Omental fat pad (tissue), 3 donors: ENCODE measurements at regions not wholly inside any gene's neighbourhood (a gene's known extent, or its start where the extent isn't known, plus 50 kb on each side); places are given as distances from the start of the nearest gene placed in this dataset.
A peak's percentile ranks its signal among the peaks of the same experiment; 100 is the strongest.

ENCODE experiments used
- ATAC-seq: fragments of 150-250 bp; one replicate; pipeline ENCODE4 v1.9.1; 2016; ENCODE audit warnings: mild to moderate bottlenecking, moderate library complexity; ENCODE audit not compliant: low FRiP score
- DNase-seq: peaks from one replicate; pipeline ENCODE4 v3.0.0-alpha.2; 2019; ENCODE audit warnings: low spot score
- TF ChIP-seq, protein P1 (sequence below), 3 donors: fragments of 450-650 bp; IDR thresholded peaks; one replicate each; pipeline ENCODE4 v1.5.1; 2016 to 2017; ENCODE audit warnings: antibody characterized with exemption in 3 of 3, mild to moderate bottlenecking in 3 of 3, moderate library complexity in 2 of 3

DNA sequence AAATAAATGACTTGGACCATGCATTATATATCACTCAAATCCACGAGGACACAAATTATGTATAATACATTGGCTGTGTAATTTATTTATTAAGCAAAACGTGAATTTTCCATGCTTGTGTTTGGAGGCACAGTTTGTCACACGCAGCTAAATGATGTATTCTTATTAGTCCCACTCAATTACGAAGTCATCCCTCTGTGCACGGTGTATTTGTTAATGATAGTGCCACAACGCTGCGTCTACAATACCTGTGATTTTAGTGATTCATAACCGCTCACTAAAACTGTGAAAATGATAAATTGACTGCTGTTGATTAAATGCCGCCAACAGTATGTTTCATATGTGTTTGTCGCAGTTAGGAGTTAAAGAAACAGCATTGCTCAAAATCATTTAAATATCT, 358.3 kb downstream of the ZNF516 start:
- no peak for ATAC-seq
- DNase-seq = no peak
- TF ChIP-seq, protein P1, sequence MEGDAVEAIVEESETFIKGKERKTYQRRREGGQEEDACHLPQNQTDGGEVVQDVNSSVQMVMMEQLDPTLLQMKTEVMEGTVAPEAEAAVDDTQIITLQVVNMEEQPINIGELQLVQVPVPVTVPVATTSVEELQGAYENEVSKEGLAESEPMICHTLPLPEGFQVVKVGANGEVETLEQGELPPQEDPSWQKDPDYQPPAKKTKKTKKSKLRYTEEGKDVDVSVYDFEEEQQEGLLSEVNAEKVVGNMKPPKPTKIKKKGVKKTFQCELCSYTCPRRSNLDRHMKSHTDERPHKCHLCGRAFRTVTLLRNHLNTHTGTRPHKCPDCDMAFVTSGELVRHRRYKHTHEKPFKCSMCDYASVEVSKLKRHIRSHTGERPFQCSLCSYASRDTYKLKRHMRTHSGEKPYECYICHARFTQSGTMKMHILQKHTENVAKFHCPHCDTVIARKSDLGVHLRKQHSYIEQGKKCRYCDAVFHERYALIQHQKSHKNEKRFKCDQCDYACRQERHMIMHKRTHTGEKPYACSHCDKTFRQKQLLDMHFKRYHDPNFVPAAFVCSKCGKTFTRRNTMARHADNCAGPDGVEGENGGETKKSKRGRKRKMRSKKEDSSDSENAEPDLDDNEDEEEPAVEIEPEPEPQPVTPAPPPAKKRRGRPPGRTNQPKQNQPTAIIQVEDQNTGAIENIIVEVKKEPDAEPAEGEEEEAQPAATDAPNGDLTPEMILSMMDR (IDR thresholded peaks at IDR 0.05) = no peak

DNA sequence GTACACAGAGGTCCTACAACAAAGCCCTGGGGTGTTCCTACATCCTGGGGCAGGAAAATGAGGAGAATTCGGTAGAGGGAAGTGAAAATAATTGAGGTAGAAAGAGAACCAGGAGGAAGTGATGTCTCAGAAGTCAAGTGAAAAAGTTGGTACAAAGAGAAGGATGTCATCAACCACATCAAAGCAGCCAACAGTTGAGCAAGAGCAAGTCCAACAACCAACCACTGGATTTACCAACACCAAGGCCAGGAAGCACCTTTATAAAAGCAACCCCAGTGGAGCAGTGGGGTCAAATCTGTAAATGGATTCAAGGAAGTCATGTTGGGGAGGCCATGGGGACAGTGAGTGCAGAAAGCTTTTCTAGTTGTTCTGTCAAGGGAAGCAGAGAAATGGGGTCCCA, 360.4 kb downstream of the ZNF516 start:
- TF ChIP-seq, protein P1 (IDR thresholded peaks at IDR 0.05) = no peak
- ATAC-seq (no peak), DNase-seq (no peak)

DNA sequence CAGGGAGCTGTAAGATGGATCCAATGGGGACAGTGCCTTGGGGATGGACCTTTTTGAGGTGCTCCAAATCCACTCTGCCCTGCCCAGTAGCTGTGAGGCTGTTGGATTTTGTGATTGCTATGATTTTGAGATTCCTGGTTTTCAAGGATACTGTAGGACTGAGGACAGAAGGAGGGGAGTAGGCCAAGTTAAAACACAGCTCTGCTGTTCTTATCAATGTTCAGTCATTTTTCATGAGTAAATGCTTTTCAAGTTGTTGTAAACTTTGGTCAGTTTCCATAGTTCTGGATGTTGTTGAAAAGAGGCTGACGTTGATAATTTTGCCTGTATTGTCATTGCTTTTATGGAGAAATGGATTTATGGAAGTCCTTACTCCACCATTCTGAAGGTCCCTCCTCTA, 361.2 kb downstream of the ZNF516 start:
- TF ChIP-seq, protein P1 (IDR thresholded peaks at IDR 0.05) = no peak
- no peak for DNase-seq
- no peak for ATAC-seq

DNA sequence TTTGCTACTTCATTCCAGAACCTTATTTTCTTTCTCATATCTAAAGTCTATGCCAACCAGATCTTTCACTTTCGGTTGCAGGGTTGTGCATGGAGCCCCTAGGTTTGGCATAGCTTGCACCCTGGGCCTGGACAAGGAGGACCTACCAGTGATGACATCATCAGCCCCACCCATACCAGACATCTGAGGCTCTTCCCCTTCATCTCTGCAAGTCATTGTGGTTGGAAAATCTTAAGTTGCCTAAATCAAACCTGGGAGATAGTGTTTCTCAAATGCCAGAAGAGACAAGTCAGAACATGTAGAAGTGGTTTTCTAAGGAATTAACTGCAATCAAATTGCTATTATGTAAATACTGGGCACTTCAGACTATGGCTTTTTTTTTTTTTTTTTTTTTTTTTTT, 363.3 kb downstream of the ZNF516 start:
- no peak for ATAC-seq
- DNase-seq = no peak
- TF ChIP-seq, protein P1 (IDR thresholded peaks at IDR 0.05) = no peak

DNA sequence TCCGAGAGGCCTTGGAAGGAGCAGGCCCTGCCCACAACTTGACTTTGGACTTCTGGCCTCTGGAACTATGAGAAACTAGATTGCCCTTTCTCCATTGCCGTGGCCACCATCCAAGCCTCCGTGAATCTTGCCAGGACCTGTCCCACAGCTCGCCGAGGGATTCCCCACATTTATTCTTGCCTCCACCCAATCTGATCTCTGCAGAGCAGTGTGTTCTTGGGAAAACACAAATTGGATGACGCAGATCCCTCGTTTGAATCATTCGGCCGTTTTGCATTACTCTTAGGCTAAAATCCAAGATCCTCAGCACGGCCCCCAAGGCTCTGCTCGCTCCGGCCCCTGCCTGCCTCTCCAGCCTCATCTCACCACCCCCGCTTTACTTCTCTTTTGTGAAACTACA, 364.2 kb downstream of the ZNF516 start:
- TF ChIP-seq, protein P1 (IDR thresholded peaks at IDR 0.05) = no peak
- peak; percentile 26 for ATAC-seq

DNA sequence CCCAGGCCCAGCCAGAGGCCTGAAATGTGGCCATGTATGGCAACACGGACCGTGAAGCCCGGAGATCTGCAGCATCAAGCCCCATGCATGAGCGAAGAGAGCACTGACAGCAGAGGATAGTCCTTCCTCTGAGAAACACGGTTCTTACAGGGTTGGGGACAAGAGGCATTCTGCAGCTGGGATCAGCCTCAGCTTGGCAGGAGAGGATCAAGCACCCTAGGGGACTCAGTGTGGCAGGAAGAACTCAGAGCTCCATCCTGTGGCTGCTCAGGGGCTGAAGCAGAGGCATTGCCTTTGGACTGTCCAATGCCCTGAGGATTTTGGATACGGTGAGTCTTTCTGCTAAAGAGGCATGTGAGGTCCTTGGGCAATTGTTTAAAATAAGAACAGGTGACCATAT, 368.7 kb downstream of the ZNF516 start:
- no peak for DNase-seq
- TF ChIP-seq, protein P1 (IDR thresholded peaks at IDR 0.05) = no peak
- ATAC-seq = no peak

More for the DNA sequence above, 364.2 kb downstream of the ZNF516 start:
- no peak for DNase-seq

DNA sequence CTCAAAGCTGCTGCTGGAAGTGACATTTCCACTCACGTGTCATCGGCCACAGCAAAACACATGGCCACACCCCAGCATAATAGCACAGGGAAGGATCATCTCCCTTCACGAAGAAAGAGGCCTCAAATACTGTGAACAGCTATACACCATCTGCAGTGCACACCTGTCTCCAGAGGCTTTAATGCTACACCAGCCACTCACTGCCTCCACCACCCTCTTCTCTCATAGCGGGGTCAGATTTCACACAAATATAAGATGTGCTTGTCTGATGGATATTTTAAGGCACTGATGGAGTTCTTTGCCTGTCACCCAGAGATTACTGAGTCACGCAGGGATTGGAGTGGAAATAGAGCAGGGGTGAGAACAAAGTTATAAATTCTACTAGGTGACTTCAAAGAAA, 374.0 kb downstream of the ZNF516 start:
- DNase-seq (no peak), ATAC-seq (no peak)
- TF ChIP-seq, protein P1 (IDR thresholded peaks at IDR 0.05) = no peak
